Left ventricle myocardium inferior (tissue), 1 donor: ENCODE measurements at regions not wholly inside any gene's neighbourhood (a gene's known extent, or its start where the extent isn't known, plus 50 kb on each side); places are given as distances from the start of the nearest gene placed in this dataset.

ENCODE experiments used
- DNase-seq: peaks from one replicate; pipeline ENCODE4 v3.0.0-alpha.2; 2020
- H3K27ac ChIP-seq: fragments of 200-600 bp; replicated peaks from 2 replicates; pipeline ENCODE4 v1.8.0; 2021
- H3K27me3 ChIP-seq: fragments of 200-600 bp; 2 replicates; pipeline ENCODE4 v1.8.0; 2021; ENCODE audit warnings: low read depth
- H3K36me3 ChIP-seq: fragments of 200-600 bp; 2 replicates; pipeline ENCODE4 v1.8.0; 2021
- H3K4me1 ChIP-seq: fragments of 200-600 bp; 2 replicates; pipeline ENCODE4 v1.8.0; 2021
- H3K4me3 ChIP-seq: fragments of 200-600 bp; 2 replicates; pipeline ENCODE4 v1.8.0; 2021; ENCODE audit warnings: mild to moderate bottlenecking, moderate library complexity
- H3K9me3 ChIP-seq: fragments of 200-600 bp; replicated peaks from 2 replicates; pipeline ENCODE4 v1.8.0; 2021
- CTCF ChIP-seq: fragments of 200-600 bp; IDR thresholded peaks from 2 replicates; pipeline ENCODE4 v1.8.0; 2021; ENCODE audit warnings: antibody characterized with exemption, mild to moderate bottlenecking, borderline replicate concordance
- intact Hi-C: fragments of 100-400 bp; cut with micrococcal nuclease; formaldehyde crosslinking; loops from one replicate; pipeline ENCODE4 v1.11.0; 2022
- donor health status: DM: no; HTN: yes; CAD: no; lungs with severe emphysema.

- H3K9me3 ChIP-seq, result peaks cover 20% of the 10 kb centered on the region
- no peak for DNase-seq
- H3K4me1 ChIP-seq, result no peaks in the 10 kb centered on the region
- no peaks in the 10 kb centered on the region for H3K36me3 ChIP-seq
- no peak for TF ChIP-seq CTCF
- H3K4me3 ChIP-seq, result no peak overlapping the region
- no peaks in the 10 kb centered on the region for H3K27me3 ChIP-seq
- no peak overlapping the region for H3K27ac ChIP-seq
- intact Hi-C loops, result no loop called here
Observed at GRCh38 chr4:170988446-170988845, 824.8 kb upstream of the GALNTL6 start.

- no peaks in the 10 kb centered on the region for H3K27me3 ChIP-seq
- H3K4me3 ChIP-seq, result no peak overlapping the region
- H3K36me3 ChIP-seq, result no peaks in the 10 kb centered on the region
- H3K27ac ChIP-seq, result no peak overlapping the region
- intact Hi-C loops, result no loop called here
- TF ChIP-seq CTCF, result no peak
- no peaks in the 10 kb centered on the region for H3K4me1 ChIP-seq
- DNase-seq, result no peak
- H3K9me3 ChIP-seq, result peaks cover 23% of the 10 kb centered on the region
Observed at GRCh38 chr4:170979736-170980135, 833.5 kb upstream of the GALNTL6 start.

GRCh38 chr4:170978990-170979389, 834.2 kb upstream of the GALNTL6 start:
- no peak for DNase-seq
- no peak for TF ChIP-seq CTCF
- Histone ChIP-seq H3K4me1 (no peaks in the 10 kb centered on the region), H3K4me3 (no peak overlapping the region), H3K27me3 (no peaks in the 10 kb centered on the region), H3K9me3 (peaks cover 27% of the 10 kb centered on the region), H3K36me3 (no peaks in the 10 kb centered on the region), H3K27ac (no peak overlapping the region)
- intact Hi-C loops, result no loop called here

GRCh38 chr4:170949084-170949483, 859.3 kb upstream of the AADAT start:
- Histone ChIP-seq H3K9me3 (peaks cover 8% of the 10 kb centered on the region), H3K36me3 (no peaks in the 10 kb centered on the region), H3K27ac (no peak overlapping the region), H3K4me1 (no peaks in the 10 kb centered on the region), H3K4me3 (no peak overlapping the region), H3K27me3 (no peaks in the 10 kb centered on the region)
- no peak for DNase-seq
- intact Hi-C loops, result no loop called here
- TF ChIP-seq CTCF, result no peak

GRCh38 chr4:170940043-170940724, 850.4 kb upstream of the AADAT start:
- H3K4me3 ChIP-seq, result no peak overlapping the region
- intact Hi-C loops, result no loop called here
- DNase-seq, result no peak
- H3K9me3 ChIP-seq, result peaks cover 28% of the 10 kb centered on the region
- no peaks in the 10 kb centered on the region for H3K4me1 ChIP-seq
- no peak for TF ChIP-seq CTCF
- H3K27ac ChIP-seq, result no peak overlapping the region
- no peaks in the 10 kb centered on the region for H3K36me3 ChIP-seq
- no peaks in the 10 kb centered on the region for H3K27me3 ChIP-seq
